H1 (cell line): ENCODE measurements at regions not wholly inside any gene's neighbourhood (a gene's known extent, or its start where the extent isn't known, plus 50 kb on each side); places are given as distances from the start of the nearest gene placed in this dataset.

Experiments used
- CTCF ChIA-PET: fragments of 300-600 bp; sonication (Branson Sonifier 250); formaldehyde crosslinking; loops from one replicate; lab custom pipeline; 2021; ENCODE audit not compliant: partially characterized antibody; lab: Charles Lee
- POLR2A ChIA-PET: fragments of 300-600 bp; sonication (Branson Sonifier 250); formaldehyde crosslinking; loops from one replicate; lab custom pipeline; 2021; ENCODE audit warnings: inconsistent platforms; ENCODE audit not compliant: partially characterized antibody; lab: Charles Lee
- DNase-seq, 2 experiments: peaks; one replicate each; pipeline versions ENCODE4 v3.0.0 to v3.0.0-alpha.2; 2010 to 2022; ENCODE audit warnings: low spot score in 2 of 2, low read depth in 1 of 2, mixed read lengths in 1 of 2
- FAIRE-seq: peaks from 2 replicates; lab custom pipeline; 2011; peaks lifted over from hg19 to GRCh38; lab: Jason Lieb, UNC
- H2AFZ ChIP-seq: 2 replicates; pipeline ENCODE4 v1.8.1; 2012; ENCODE audit warnings: low read length, inconsistent platforms
- H2AK5ac ChIP-seq: 2 replicates; pipeline ENCODE4 v1.6.1; 2013; ENCODE audit warnings: low read depth, low read length
- H2BK120ac ChIP-seq: replicated peaks from 2 replicates; pipeline ENCODE3; 2013; ENCODE audit warnings: low read depth, low read length, inconsistent platforms
- H2BK12ac ChIP-seq: 2 replicates; pipeline ENCODE4 v1.6.1; 2013; ENCODE audit warnings: low read depth, low read length
- H2BK15ac ChIP-seq: 2 replicates; pipeline ENCODE4 v1.6.1; 2013; ENCODE audit warnings: low read length
- H2BK20ac ChIP-seq: 2 replicates; pipeline ENCODE4 v1.6.1; 2013; ENCODE audit warnings: low read length
- H2BK5ac ChIP-seq: 2 replicates; pipeline ENCODE4 v1.6.1; 2013; ENCODE audit warnings: low read depth, low read length
- H3K14ac ChIP-seq: 2 replicates; pipeline ENCODE4 v1.6.1; 2013; ENCODE audit warnings: inconsistent platforms; ENCODE audit not compliant: insufficient read length
- H3K18ac ChIP-seq: 2 replicates; pipeline ENCODE4 v1.6.1; 2013; ENCODE audit warnings: low read length; ENCODE audit errors: extremely low read depth
- H3K23ac ChIP-seq: 2 replicates; pipeline ENCODE4 v1.6.1; 2013; ENCODE audit warnings: inconsistent platforms; ENCODE audit not compliant: insufficient read length
- H3K23me2 ChIP-seq: 2 replicates; pipeline ENCODE4 v1.6.1; 2013; ENCODE audit warnings: low read depth, low read length
- H3K27ac ChIP-seq: 2 replicates; pipeline ENCODE4 v1.6.1; 2011; ENCODE audit warnings: low read depth, low read length, inconsistent platforms
- H3K27me3 ChIP-seq, 4 experiments: replicated peaks in 1 of 4; 1 replicate in 1 of 4; 2 replicates in 3 of 4; pipeline versions ENCODE4 v1.6.1 to v1.8.1; 2011 to 2013; ENCODE audit warnings: low read length in 3 of 4, mild to moderate bottlenecking in 3 of 4, inconsistent platforms in 2 of 4, mixed read lengths in 2 of 4, moderate library complexity in 1 of 4; ENCODE audit not compliant: control insufficient read depth in 3 of 4, insufficient read depth in 3 of 4; ENCODE audit errors: extremely low read depth in 1 of 4
- H3K36me3 ChIP-seq, 4 experiments: 2 replicates each; pipeline versions ENCODE4 v1.6.1 to v1.8.1; 2011 to 2013; ENCODE audit warnings: mild to moderate bottlenecking in 4 of 4, low read length in 3 of 4, moderate library complexity in 2 of 4, control low read depth in 1 of 4, inconsistent platforms in 1 of 4; ENCODE audit not compliant: insufficient read depth in 4 of 4, control insufficient read depth in 2 of 4
- H3K4ac ChIP-seq: replicated peaks from 2 replicates; pipeline ENCODE3; 2013; ENCODE audit warnings: low read length, low read depth, mixed read lengths, inconsistent platforms; ENCODE audit not compliant: insufficient read length
- H3K4me1 ChIP-seq, 4 experiments: replicated peaks in 1 of 4; 1 replicate in 1 of 4; 2 replicates in 3 of 4; pipeline versions ENCODE4 v1.6.1 to v1.8.1; 2011 to 2013; ENCODE audit warnings: low read length in 3 of 4, inconsistent platforms in 2 of 4, mixed read lengths in 1 of 4; ENCODE audit not compliant: insufficient read depth in 4 of 4, control insufficient read depth in 3 of 4
- H3K4me2 ChIP-seq, 2 experiments: 2 replicates each; pipeline versions ENCODE4 v1.6.1 to v1.8.1; 2011 to 2013; ENCODE audit warnings: low read depth in 2 of 2, low read length in 2 of 2, control low read depth in 1 of 2, inconsistent platforms in 1 of 2, mild to moderate bottlenecking in 1 of 2; ENCODE audit not compliant: insufficient read depth in 1 of 2
- H3K4me3 ChIP-seq, 4 experiments: fragments of 200-600, 300-600 bp in 1 of 4; sonication (generic), shearing (Covaris generic), sonication (Bioruptor Twin) in 1 of 4; 2 replicates each; pipeline versions ENCODE4 v1.5.1 to v1.8.1; 2011 to 2016; ENCODE audit warnings: low read length in 4 of 4, low read depth in 3 of 4, control low read depth in 2 of 4, inconsistent platforms in 2 of 4, mild to moderate bottlenecking in 2 of 4, mixed read lengths in 1 of 4, moderate library complexity in 1 of 4; ENCODE audit not compliant: insufficient read depth in 2 of 4; ENCODE audit errors: extremely low read depth in 1 of 4
- H3K56ac ChIP-seq: replicated peaks from 2 replicates; pipeline ENCODE3; 2013; ENCODE audit warnings: low read depth, mild to moderate bottlenecking, mixed read lengths, low read length, inconsistent platforms; ENCODE audit not compliant: insufficient read length
- H3K79me1 ChIP-seq: 2 replicates; pipeline ENCODE4 v1.6.1; 2013; ENCODE audit warnings: low read depth, low read length, control low read depth
- H3K79me2 ChIP-seq, 2 experiments: 2 replicates each; pipeline versions ENCODE4 v1.6.1 to v1.8.1; 2012 to 2013; ENCODE audit warnings: low read length in 2 of 2, mild to moderate bottlenecking in 2 of 2, inconsistent platforms in 1 of 2; ENCODE audit not compliant: insufficient read depth in 2 of 2, control insufficient read depth in 1 of 2
- H3K9ac ChIP-seq, 4 experiments: replicated peaks in 1 of 4; 1 replicate in 1 of 4; 2 replicates in 3 of 4; pipeline versions ENCODE4 v1.6.1 to v1.8.1; 2011 to 2013; ENCODE audit warnings: low read depth in 3 of 4, low read length in 3 of 4, control low read depth in 2 of 4, mild to moderate bottlenecking in 2 of 4, moderate library complexity in 2 of 4, inconsistent platforms in 1 of 4; ENCODE audit errors: extremely low read depth in 1 of 4
- H3K9me3 ChIP-seq, 2 experiments: 2 replicates each; pipeline versions ENCODE4 v1.6.1 to v1.8.1; 2012 to 2013; ENCODE audit warnings: mild to moderate bottlenecking in 2 of 2, moderate library complexity in 2 of 2, control low read depth in 1 of 2, inconsistent platforms in 1 of 2, low read depth in 1 of 2, low read length in 1 of 2, mixed read lengths in 1 of 2; ENCODE audit not compliant: insufficient read depth in 2 of 2
- H4K20me1 ChIP-seq, 2 experiments: replicated peaks in 1 of 2; 2 replicates each; pipeline versions ENCODE3 to v1.8.1; 2011 to 2013; ENCODE audit warnings: inconsistent platforms in 2 of 2, low read length in 2 of 2, mild to moderate bottlenecking in 1 of 2; ENCODE audit not compliant: insufficient read depth in 2 of 2, control insufficient read depth in 1 of 2
- H4K5ac ChIP-seq: 2 replicates; pipeline ENCODE4 v1.6.1; 2013; ENCODE audit warnings: low read length, low read depth, mixed read lengths, inconsistent platforms; ENCODE audit not compliant: insufficient read length
- H4K8ac ChIP-seq: 2 replicates; pipeline ENCODE4 v1.8.0; 2013; ENCODE audit warnings: mild to moderate bottlenecking, moderate library complexity, low read length, inconsistent platforms; ENCODE audit not compliant: insufficient read depth; ENCODE audit errors: extremely low read depth
- H4K91ac ChIP-seq: replicated peaks from 2 replicates; pipeline ENCODE3; 2013; ENCODE audit warnings: low read length, mixed read lengths, inconsistent platforms; ENCODE audit not compliant: insufficient read length
- CHD2 ChIP-seq: IDR thresholded peaks from 2 replicates; pipeline ENCODE4 v1.6.1; 2012; ENCODE audit warnings: low read length, improper control_type of control experiment
- KDM5A ChIP-seq: fragments of 200-600 bp; IDR thresholded peaks from 2 replicates; pipeline ENCODE4 v1.7.1; 2012; ENCODE audit warnings: mild to moderate bottlenecking, low read length, inconsistent platforms, mixed read lengths
- POLR2AphosphoS5 ChIP-seq: IDR thresholded peaks from 2 replicates; pipeline ENCODE4 v1.6.1; 2011; ENCODE audit warnings: low read depth, low read length
- SRF ChIP-seq: IDR thresholded peaks from 2 replicates; pipeline ENCODE4 v1.6.1; 2011; ENCODE audit warnings: mild to moderate bottlenecking, low read depth, low read length, moderate library complexity
- TBP ChIP-seq: IDR thresholded peaks from 2 replicates; pipeline ENCODE4 v1.6.1; 2011; ENCODE audit warnings: low read depth, low read length, improper control_type of control experiment
- ZNF274 ChIP-seq: IDR thresholded peaks from 2 replicates; pipeline ENCODE4 v1.7.0; 2012; ENCODE audit warnings: low read length, borderline replicate concordance; ENCODE audit errors: extremely low read depth
- WGBS, 2 experiments: shearing (Covaris generic) in 1 of 2; methylation state at CpG; one replicate each; pipeline versions ENCODE4 v1.1.6 to v1.1.7; 2013 to 2015; ENCODE audit warnings: low lambda C conversion rate in 2 of 2, mixed read lengths in 2 of 2, inconsistent platforms in 1 of 2, low coverage in 1 of 2, missing lambda C conversion rate in 1 of 2; ENCODE audit not compliant: insufficient replicate concordance in 2 of 2, insufficient coverage in 1 of 2, insufficient read length in 1 of 2; ENCODE audit errors: extremely low coverage in 1 of 2, missing lambda C conversion rate in 1 of 2; 5-methylcytosine and 5-hydroxymethylcytosine counted together

DNA sequence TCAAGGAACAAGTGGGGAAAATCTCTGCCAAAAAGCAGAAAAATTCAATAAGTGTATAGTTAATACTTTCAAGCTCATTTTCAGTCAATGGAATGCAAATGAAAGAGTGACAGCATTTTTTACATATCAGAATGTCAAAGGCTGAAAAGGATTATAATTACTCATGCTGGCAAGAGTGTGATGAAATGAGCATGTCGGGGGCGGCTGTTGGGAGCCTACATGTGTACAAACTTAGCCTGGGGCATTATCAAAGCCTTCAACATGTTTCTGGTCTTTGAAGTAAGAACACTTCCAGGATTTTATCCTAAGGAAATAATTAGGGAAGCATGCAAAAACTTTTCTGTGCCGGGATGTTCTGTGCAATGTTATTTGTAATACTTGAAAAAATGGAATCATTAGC lies 221.7 kb upstream of the LYZL1 start:
- Histone ChIP-seq H3K79me1 (no peaks in the 10 kb centered on the region), H2BK15ac (no peak overlapping the region), H3K4ac (no peak overlapping the region), H3K9me3 (no peaks in the 10 kb centered on the region), H2BK12ac (no peak overlapping the region), H2BK20ac (no peak overlapping the region), H2BK120ac (no peak overlapping the region), H3K9ac (no peak overlapping the region), H3K4me3 (no peak overlapping the region), H2AFZ (no peak overlapping the region), H3K14ac (no peak overlapping the region), H4K20me1 (no peaks in the 10 kb centered on the region), H3K36me3 (no peaks in the 10 kb centered on the region), H3K23ac (no peak overlapping the region), H3K79me2 (no peaks in the 10 kb centered on the region), H3K23me2 (0 out of 2 replicates have a peak, but pooled peaks cover 2% of the 10 kb centered on the region), H2BK5ac (no peak overlapping the region), H3K27ac (no peak overlapping the region), H3K18ac (no peak overlapping the region), H4K5ac (no peak overlapping the region), H4K8ac (no peak overlapping the region), H2AK5ac (no peak overlapping the region), H4K91ac (no peak overlapping the region), H3K4me1 (peaks cover 0 to 6% (median 5%) of the 10 kb centered on the region in 4 experiments; a peak in 5 of 7 replicates), H3K4me2 (no peak overlapping the region), H3K27me3 (no peaks in the 10 kb centered on the region), H3K56ac (no peak overlapping the region)
- 59% methylated on average over 3 of the region's 3 CpGs; no CpG with 5 or more reads in 1 of the 2 experiments for WGBS, 2 experiments
- CTCF ChIA-PET: interaction anchor here (0.5 to 1.6 kb wide), 3 partner anchors 29 to 136 kb away, joined by 3 to 4 read pairs (median 3); no protein-coding TSS in a partner anchor
- no peak for FAIRE-seq
- no peak for TF ChIP-seq KDM5A
- TF ChIP-seq TBP: no peak
- no peak for TF ChIP-seq POLR2AphosphoS5
- no peak for TF ChIP-seq SRF
- no peak for TF ChIP-seq CHD2
- TF ChIP-seq ZNF274: no peak
- POLR2A ChIA-PET: no interaction called here
- no peak for DNase-seq
